ENCODE measurements at regions not wholly inside any gene's neighbourhood (a gene's known extent, or its start where the extent isn't known, plus 50 kb on each side); places are given as distances from the start of the nearest gene placed in this dataset.
"Not testable (repeated sequence)": the region's sequence is repeated elsewhere in the genome, so short reads cannot be mapped to it uniquely, and the experiment has no call there.

DNA sequence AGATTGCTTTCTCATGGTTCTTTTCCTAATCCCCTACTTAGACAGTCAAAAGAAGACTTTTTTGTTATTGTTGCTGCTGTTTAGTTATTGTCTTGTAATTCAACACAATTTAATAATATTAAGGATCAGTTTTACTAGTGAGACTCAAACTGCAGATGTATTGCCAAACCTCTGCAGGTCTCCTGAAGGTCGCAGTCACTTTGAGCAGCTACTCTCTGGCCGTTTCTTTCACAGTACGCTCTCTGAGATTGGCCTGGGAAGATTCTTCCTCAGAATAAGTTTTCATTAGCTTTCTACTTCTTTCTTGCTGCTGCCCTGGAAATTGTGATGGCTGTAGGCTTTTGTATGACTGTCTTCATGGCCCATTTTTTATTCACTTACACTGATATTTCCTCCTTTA lies 930.8 kb downstream of the QKI start:
- TF ChIP-seq, protein P1, sequence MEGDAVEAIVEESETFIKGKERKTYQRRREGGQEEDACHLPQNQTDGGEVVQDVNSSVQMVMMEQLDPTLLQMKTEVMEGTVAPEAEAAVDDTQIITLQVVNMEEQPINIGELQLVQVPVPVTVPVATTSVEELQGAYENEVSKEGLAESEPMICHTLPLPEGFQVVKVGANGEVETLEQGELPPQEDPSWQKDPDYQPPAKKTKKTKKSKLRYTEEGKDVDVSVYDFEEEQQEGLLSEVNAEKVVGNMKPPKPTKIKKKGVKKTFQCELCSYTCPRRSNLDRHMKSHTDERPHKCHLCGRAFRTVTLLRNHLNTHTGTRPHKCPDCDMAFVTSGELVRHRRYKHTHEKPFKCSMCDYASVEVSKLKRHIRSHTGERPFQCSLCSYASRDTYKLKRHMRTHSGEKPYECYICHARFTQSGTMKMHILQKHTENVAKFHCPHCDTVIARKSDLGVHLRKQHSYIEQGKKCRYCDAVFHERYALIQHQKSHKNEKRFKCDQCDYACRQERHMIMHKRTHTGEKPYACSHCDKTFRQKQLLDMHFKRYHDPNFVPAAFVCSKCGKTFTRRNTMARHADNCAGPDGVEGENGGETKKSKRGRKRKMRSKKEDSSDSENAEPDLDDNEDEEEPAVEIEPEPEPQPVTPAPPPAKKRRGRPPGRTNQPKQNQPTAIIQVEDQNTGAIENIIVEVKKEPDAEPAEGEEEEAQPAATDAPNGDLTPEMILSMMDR (IDR thresholded peaks at IDR 0.05; ENCODE audit: poor library complexity, severe bottlenecking): no peak
- no peak for TF ChIP-seq MXI1 (conservative IDR thresholded peaks at IDR 0.05; ENCODE audit: poor library complexity, severe bottlenecking)
- no peak for TF ChIP-seq POLR2AphosphoS5 (IDR thresholded peaks at IDR 0.05)
- TF ChIP-seq SMC3 (conservative IDR thresholded peaks at IDR 0.05; ENCODE audit: poor library complexity): no peak
- no peak for TF ChIP-seq TAF1 (IDR thresholded peaks at IDR 0.05; ENCODE audit: low read depth)
- TF ChIP-seq EZH2 (IDR thresholded peaks at IDR 0.05; ENCODE audit: borderline replicate concordance, insufficient read depth, low read length, poor library complexity, severe bottlenecking): no peak
- no peak for TF ChIP-seq RAD21 (conservative IDR thresholded peaks at IDR 0.05)
- Histone ChIP-seq H4K20me1 (ENCODE audit: insufficient read depth) (no peaks in the 10 kb centered on the region), H3K4me3 (ENCODE audit: low read length) (no peak overlapping the region), H3K9me2 (ENCODE audit: insufficient read depth, low read length) (no peaks in the 10 kb centered on the region), H3K27me3 (ENCODE audit: insufficient read depth, low read depth, low read length) (no peaks in the 10 kb centered on the region), H3K9ac (ENCODE audit: low read length) (no peak overlapping the region), H2AFZ (ENCODE audit: low read depth, low read length) (no peak overlapping the region), H3F3A (ENCODE audit: insufficient read depth, low read length, poor library complexity, severe bottlenecking) (no peaks in the 10 kb centered on the region), H3K36me3 (ENCODE audit: insufficient read depth, low read length) (no peaks in the 10 kb centered on the region), H3K27ac (ENCODE audit: low read length) (no peak overlapping the region), H3K79me2 (replicated peaks; ENCODE audit: insufficient read depth, low read length) (no peaks in the 10 kb centered on the region), H3K9me3 (ENCODE audit: low read length) (no peaks in the 10 kb centered on the region), H3K4me2 (ENCODE audit: low read length) (no peak overlapping the region)

DNA sequence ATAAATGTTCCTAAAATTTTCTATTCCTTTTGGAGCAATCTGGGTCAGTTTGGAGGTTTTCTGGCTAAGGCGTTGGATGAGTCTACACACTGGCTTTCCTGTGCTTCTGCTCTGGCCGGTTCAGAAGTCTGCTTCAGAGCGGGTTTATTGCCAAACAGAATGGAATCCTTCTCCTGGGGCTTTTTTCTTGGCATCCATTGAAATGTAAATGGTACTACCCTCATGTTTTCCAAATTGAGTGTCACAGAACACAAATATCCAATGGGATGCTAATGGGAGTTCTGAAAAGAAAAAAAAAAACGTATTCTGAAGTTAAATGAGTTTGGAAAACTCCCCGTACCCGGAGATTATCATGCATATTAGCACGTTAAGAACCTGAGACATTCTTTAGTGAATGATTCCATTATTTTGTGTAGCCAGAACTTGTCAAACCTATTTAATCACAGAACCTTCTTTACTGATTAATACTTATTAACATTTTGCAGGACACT lies 930.3 kb downstream of the QKI start:
- Histone ChIP-seq H3K4me2 (ENCODE audit: low read length) (no peak overlapping the region), H3K27me3 (ENCODE audit: insufficient read depth, low read depth, low read length) (no peaks in the 10 kb centered on the region), H3K79me2 (replicated peaks; ENCODE audit: insufficient read depth, low read length) (no peaks in the 10 kb centered on the region), H3F3A (ENCODE audit: insufficient read depth, low read length, poor library complexity, severe bottlenecking) (no peaks in the 10 kb centered on the region), H3K36me3 (ENCODE audit: insufficient read depth, low read length) (no peaks in the 10 kb centered on the region), H2AFZ (ENCODE audit: low read depth, low read length) (no peak overlapping the region), H3K9me3 (ENCODE audit: low read length) (no peaks in the 10 kb centered on the region), H3K27ac (ENCODE audit: low read length) (no peak overlapping the region), H3K9me2 (ENCODE audit: insufficient read depth, low read length) (no peaks in the 10 kb centered on the region), H4K20me1 (ENCODE audit: insufficient read depth) (no peaks in the 10 kb centered on the region), H3K9ac (ENCODE audit: low read length) (no peak overlapping the region), H3K4me3 (ENCODE audit: low read length) (no peak overlapping the region)
- no peak for TF ChIP-seq EZH2 (IDR thresholded peaks at IDR 0.05; ENCODE audit: borderline replicate concordance, insufficient read depth, low read length, poor library complexity, severe bottlenecking)
- TF ChIP-seq, protein P2, sequence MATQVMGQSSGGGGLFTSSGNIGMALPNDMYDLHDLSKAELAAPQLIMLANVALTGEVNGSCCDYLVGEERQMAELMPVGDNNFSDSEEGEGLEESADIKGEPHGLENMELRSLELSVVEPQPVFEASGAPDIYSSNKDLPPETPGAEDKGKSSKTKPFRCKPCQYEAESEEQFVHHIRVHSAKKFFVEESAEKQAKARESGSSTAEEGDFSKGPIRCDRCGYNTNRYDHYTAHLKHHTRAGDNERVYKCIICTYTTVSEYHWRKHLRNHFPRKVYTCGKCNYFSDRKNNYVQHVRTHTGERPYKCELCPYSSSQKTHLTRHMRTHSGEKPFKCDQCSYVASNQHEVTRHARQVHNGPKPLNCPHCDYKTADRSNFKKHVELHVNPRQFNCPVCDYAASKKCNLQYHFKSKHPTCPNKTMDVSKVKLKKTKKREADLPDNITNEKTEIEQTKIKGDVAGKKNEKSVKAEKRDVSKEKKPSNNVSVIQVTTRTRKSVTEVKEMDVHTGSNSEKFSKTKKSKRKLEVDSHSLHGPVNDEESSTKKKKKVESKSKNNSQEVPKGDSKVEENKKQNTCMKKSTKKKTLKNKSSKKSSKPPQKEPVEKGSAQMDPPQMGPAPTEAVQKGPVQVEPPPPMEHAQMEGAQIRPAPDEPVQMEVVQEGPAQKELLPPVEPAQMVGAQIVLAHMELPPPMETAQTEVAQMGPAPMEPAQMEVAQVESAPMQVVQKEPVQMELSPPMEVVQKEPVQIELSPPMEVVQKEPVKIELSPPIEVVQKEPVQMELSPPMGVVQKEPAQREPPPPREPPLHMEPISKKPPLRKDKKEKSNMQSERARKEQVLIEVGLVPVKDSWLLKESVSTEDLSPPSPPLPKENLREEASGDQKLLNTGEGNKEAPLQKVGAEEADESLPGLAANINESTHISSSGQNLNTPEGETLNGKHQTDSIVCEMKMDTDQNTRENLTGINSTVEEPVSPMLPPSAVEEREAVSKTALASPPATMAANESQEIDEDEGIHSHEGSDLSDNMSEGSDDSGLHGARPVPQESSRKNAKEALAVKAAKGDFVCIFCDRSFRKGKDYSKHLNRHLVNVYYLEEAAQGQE (IDR thresholded peaks at IDR 0.05; ENCODE audit: borderline replicate concordance): no peak
- TF ChIP-seq RAD21 (conservative IDR thresholded peaks at IDR 0.05): no peak
- TF ChIP-seq POLR2AphosphoS5 (IDR thresholded peaks at IDR 0.05): no peak
- TF ChIP-seq TAF1 (IDR thresholded peaks at IDR 0.05; ENCODE audit: low read depth): no peak
- TF ChIP-seq MXI1 (conservative IDR thresholded peaks at IDR 0.05; ENCODE audit: poor library complexity, severe bottlenecking): no peak
- TF ChIP-seq SMC3 (conservative IDR thresholded peaks at IDR 0.05; ENCODE audit: poor library complexity): no peak
- TF ChIP-seq EP300 (conservative IDR thresholded peaks at IDR 0.05; ENCODE audit: poor library complexity, severe bottlenecking): no peak
- TF ChIP-seq, protein P1 (IDR thresholded peaks at IDR 0.05; ENCODE audit: poor library complexity, severe bottlenecking): no peak

DNA sequence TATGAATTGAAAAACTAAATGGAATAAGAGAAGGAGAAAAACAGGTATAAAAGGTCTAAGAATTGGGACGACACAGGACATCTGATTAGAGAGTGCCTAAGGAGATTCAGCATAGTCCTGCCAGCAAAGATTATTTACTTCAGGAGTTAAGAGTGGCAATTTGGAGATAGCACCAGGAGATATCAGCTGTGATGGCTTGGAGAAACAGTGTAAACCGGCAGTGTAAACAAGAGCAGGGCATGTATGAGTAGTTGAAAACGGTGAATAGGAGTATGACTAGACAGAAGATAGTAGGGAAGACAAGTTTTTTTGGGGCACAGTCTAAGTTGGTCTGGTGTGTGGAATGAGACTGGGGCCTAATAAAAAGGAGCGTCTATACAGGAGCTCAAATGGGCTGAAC lies 924.9 kb downstream of the QKI start:
- H4K20me1 ChIP-seq (ENCODE audit: insufficient read depth); H3K9me2 ChIP-seq (ENCODE audit: insufficient read depth, low read length); H3K9me3 ChIP-seq (ENCODE audit: low read length); H3K79me2 ChIP-seq (replicated peaks; ENCODE audit: insufficient read depth, low read length); H3K9ac ChIP-seq (ENCODE audit: low read length); H3K36me3 ChIP-seq (ENCODE audit: insufficient read depth, low read length); H2AFZ ChIP-seq (ENCODE audit: low read depth, low read length); H3K27me3 ChIP-seq (ENCODE audit: insufficient read depth, low read depth, low read length); H3K4me3 ChIP-seq (ENCODE audit: low read length); H3K4me2 ChIP-seq (ENCODE audit: low read length); H3F3A ChIP-seq (ENCODE audit: insufficient read depth, low read length, poor library complexity, severe bottlenecking); H3K27ac ChIP-seq (ENCODE audit: low read length): not testable (repeated sequence)

Data from neural cell (in vitro differentiated cells).